Activated CD4-positive, alpha-beta T cell treated with anti-CD3 and anti-CD28 coated beads, Interleukin-2, amount 10 ng/mL, durations not matched to agents 24 days and 14 days (primary cell): ENCODE measurements at regions not wholly inside any gene's neighbourhood (a gene's known extent, or its start where the extent isn't known, plus 50 kb on each side); places are given as distances from the start of the nearest gene placed in this dataset.

Experiments
- DNase-seq: peaks from one replicate; pipeline ENCODE4 v3.0.0; 2022
- H3K27ac Mint-ChIP-seq: one replicate; pipeline ENCODE4 v1.8.0; 2022; ENCODE audit warnings: mild to moderate bottlenecking, mixed read lengths
- H3K27me3 Mint-ChIP-seq: one replicate; pipeline ENCODE4 v1.8.0; 2022; ENCODE audit warnings: mixed read lengths
- H3K36me3 Mint-ChIP-seq: one replicate; pipeline ENCODE4 v1.8.0; 2022; ENCODE audit warnings: low read depth, mild to moderate bottlenecking, mixed read lengths
- H3K4me1 Mint-ChIP-seq: one replicate; pipeline ENCODE4 v1.8.0; 2021; ENCODE audit warnings: mixed read lengths
- H3K4me3 Mint-ChIP-seq: one replicate; pipeline ENCODE4 v1.8.0; 2022; ENCODE audit warnings: mild to moderate bottlenecking, moderate library complexity, mixed read lengths
- H3K9me3 Mint-ChIP-seq: one replicate; pipeline ENCODE4 v1.8.0; 2021; ENCODE audit warnings: mixed read lengths
- intact Hi-C: fragments of 100-400 bp; cut with micrococcal nuclease; formaldehyde crosslinking; loops from one replicate; pipeline ENCODE4 v1.15.1; 2023

DNA sequence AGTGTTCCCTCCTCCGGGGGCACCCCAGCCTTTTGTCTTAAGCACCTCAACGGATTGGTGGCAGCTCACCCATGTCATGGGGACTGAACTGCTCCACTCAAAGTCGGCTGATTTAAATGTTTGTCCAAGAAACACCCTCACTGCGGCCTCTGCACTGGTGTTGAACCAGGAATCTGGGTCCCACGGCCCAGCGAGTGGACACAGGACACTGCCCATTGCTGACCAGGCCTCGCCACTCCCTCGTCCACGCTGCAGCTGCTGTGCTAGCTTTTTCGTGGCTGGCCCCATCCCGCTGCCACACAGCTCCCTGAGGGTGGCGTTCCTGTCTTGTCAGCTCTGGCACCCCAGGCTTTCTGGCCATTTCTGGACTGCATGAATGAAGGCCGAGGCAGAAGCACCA lies 646.2 kb downstream of the BRD1 start:
- H3K36me3 Mint-ChIP-seq = no peaks in the 10 kb centered on the region
- no peak for DNase-seq
- H3K9me3 Mint-ChIP-seq = no peaks in the 10 kb centered on the region
- no peaks in the 10 kb centered on the region for H3K27me3 Mint-ChIP-seq
- no peak overlapping the region for H3K4me3 Mint-ChIP-seq
- no peaks in the 10 kb centered on the region for H3K4me1 Mint-ChIP-seq
- intact Hi-C loops = no loop called here
- no peak overlapping the region for H3K27ac Mint-ChIP-seq

DNA sequence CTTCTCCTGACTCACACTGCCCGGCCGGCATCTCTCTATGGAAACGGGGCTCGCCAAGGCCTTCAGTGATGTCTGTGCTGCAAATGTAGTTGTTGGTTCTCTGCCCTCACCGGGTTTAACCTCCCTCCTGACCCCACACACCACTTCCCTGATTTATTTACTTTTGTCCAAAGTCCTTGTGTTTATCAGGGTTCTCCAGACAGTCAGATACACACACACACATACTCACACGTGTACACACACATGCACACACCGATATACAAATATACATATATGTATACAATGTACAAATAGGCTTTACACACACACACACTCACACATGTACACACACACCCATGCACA lies 647.0 kb downstream of the BRD1 start:
- no peak overlapping the region for H3K27ac Mint-ChIP-seq
- H3K9me3 Mint-ChIP-seq = no peaks in the 10 kb centered on the region
- H3K27me3 Mint-ChIP-seq = no peaks in the 10 kb centered on the region
- H3K4me1 Mint-ChIP-seq = no peaks in the 10 kb centered on the region
- intact Hi-C loops = no loop called here
- no peaks in the 10 kb centered on the region for H3K36me3 Mint-ChIP-seq
- H3K4me3 Mint-ChIP-seq = no peak overlapping the region
- DNase-seq = no peak

DNA sequence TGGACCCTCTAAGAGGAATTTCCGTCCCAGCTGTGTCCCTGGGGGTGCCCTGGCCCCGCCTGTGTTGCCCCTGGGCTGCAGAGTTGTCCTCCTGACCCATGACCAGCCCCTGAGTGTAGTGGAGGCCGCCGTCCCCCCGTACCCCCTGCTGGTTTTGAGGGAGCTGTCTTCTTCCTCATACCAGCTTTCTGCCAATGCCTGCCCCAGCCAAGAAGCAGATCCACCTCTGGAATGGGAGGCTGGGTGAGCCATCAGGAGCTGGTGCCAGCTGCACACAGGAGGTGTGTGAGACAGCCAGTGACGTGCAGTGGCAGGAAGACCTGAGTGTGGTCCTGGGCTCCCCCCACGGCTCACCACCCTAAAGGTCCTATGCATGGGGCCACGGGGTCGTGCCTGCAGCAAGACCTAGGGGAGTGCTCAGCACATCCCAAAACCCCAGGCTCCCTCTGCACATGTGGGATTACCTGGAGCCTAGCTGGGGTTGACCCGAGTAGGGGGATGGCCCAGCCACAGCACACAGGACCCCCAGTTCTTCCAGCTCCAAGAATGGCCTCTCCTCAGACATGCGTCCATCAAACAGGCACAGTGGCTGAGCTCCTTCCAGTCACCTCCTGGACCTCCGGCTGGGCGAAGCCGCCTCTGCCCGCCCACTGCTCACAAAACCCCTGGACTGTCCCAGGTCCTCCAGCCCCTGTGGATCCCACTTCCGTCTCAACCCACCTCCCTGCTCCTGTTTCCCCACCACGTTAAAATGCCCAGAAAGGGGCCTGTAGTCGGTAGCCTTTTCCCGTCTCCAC lies 647.6 kb downstream of the BRD1 start:
- H3K36me3 Mint-ChIP-seq = no peaks in the 10 kb centered on the region
- no peaks in the 10 kb centered on the region for H3K9me3 Mint-ChIP-seq
- no peak overlapping the region for H3K27ac Mint-ChIP-seq
- no peaks in the 10 kb centered on the region for H3K4me1 Mint-ChIP-seq
- peaks cover 2% of the 10 kb centered on the region for H3K27me3 Mint-ChIP-seq
- DNase-seq = no peak
- intact Hi-C loops = no loop called here
- H3K4me3 Mint-ChIP-seq = no peak overlapping the region

DNA sequence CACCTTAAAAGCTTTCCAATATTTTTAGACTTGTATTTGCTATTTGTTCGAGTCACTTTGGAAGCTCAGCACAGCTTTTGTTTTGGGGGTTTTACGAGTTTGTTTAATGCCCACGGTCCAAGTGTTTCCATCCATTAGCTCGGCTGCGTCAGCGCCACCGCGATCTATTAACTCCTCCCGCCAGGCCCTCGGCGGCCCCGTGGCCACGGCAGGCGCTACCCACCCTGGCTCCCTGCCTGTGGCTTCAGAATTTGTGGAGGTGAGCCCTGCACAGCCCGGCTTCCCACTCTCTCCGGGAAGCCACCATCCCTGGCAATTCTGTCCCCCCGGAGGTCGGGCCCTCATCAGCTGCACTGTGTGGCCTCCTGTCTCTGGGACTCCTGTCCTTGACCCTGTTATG lies 648.5 kb downstream of the BRD1 start:
- no peaks in the 10 kb centered on the region for H3K4me1 Mint-ChIP-seq
- intact Hi-C loops = no loop called here
- peaks cover 2% of the 10 kb centered on the region for H3K27me3 Mint-ChIP-seq
- DNase-seq = no peak
- H3K36me3 Mint-ChIP-seq = no peaks in the 10 kb centered on the region
- no peak overlapping the region for H3K27ac Mint-ChIP-seq
- no peaks in the 10 kb centered on the region for H3K9me3 Mint-ChIP-seq
- no peak overlapping the region for H3K4me3 Mint-ChIP-seq

DNA sequence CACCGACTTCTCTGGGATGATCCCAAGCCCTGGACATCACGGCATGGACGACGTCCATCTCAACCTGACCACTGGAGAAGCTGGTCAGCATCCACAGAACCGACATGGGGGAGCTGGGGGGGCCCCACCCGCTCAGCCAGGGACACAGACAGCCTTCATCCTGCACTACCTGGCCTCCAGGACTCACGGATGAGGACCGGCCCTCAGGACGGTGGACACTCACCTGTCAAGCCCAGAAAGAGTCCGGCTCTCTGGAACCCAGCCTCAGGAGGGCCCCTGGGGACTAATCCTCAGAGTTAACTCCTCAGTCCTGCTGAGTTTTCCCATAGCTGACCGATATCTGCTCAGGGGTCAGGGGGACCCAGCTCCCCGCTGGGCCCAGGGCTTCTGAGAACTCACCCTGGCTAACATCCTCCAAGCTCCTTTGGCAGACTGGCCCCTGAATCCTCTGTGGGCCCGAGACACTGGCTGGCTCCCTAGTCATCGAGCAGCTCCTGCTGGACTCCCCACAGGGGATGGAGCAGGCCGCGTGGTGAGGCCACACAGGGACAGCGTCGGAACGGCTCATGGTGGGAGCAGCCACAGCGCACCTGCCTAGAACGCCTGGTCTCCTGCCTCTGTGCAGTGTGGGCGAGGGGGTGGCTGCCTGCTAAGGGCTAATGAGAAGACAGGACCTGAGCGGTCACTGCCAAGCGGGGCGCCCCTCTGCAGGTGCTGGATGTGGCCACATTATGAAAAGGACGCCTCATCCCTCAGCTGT lies 649.2 kb downstream of the BRD1 start:
- no peak for DNase-seq
- Mint-ChIP-seq H3K27me3 (peaks cover 2% of the 10 kb centered on the region), H3K27ac (no peak overlapping the region), H3K36me3 (no peaks in the 10 kb centered on the region), H3K9me3 (no peaks in the 10 kb centered on the region), H3K4me3 (no peak overlapping the region), H3K4me1 (no peaks in the 10 kb centered on the region)
- intact Hi-C loops = no loop called here

DNA sequence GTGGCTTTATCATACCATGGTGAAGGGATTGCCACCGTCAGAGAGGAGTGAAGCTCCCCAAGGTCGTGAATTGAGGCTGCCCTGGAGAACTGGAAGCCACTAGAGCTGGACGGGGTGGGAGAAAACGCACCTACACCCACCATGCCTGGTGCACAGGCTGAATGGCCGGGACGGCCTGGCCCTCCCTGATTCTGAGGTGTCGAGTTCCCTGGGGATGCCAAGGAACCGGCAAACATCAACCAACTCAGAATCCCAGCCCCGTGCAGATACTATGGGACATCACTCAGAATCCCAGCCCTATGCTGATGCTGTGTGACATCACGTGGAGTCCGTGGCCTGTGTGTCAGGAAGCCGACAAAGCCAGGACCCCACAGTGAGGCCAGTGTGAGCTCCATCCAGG lies 650.0 kb downstream of the BRD1 start:
- intact Hi-C loops = no loop called here
- no peaks in the 10 kb centered on the region for H3K9me3 Mint-ChIP-seq
- no peaks in the 10 kb centered on the region for H3K4me1 Mint-ChIP-seq
- peaks cover 5% of the 10 kb centered on the region for H3K27me3 Mint-ChIP-seq
- no peak overlapping the region for H3K4me3 Mint-ChIP-seq
- DNase-seq = no peak
- no peaks in the 10 kb centered on the region for H3K36me3 Mint-ChIP-seq
- no peak overlapping the region for H3K27ac Mint-ChIP-seq

DNA sequence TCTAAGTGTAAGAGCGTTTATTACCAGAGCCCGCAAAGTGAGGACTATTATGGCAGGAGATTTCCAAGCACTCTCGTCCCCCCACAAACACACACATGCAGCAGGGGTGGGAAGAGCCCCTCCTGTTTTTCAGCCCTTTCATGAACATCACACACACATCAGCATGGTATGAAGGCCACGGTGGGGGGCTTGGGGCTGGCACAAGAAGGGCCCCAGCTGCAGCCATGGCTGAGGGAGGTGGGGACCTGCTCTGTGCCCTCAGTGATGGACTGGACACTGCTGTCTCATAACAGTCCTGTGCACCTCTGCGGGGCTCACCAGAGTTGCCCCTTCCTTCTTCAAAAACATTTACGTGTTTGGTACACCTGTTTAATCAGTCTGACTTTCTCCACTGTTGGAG lies 650.7 kb downstream of the BRD1 start:
- Mint-ChIP-seq H3K27me3 (peaks cover 5% of the 10 kb centered on the region), H3K9me3 (no peaks in the 10 kb centered on the region), H3K4me1 (no peaks in the 10 kb centered on the region), H3K36me3 (no peaks in the 10 kb centered on the region), H3K4me3 (no peak overlapping the region), H3K27ac (no peak overlapping the region)
- intact Hi-C loops = no loop called here
- no peak for DNase-seq

DNA sequence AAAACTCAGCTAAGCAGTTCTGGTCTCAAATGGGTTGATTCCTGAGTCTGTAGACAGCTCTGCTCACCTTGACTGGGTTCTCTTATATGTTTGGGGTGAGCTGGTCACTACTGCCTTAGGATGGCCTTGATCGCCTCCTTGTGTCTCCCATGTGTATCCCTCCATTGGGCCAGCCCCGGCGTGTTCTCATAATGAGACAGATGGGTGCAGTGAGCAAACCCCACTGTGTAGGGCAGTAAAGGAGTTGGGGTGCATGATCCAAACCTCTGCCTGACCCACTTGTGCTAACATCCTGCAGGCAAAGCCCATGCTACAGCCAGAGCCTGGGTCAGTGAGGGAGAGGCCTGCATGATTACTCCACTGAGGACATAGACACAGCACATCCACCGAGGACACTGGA lies 657.6 kb downstream of the BRD1 start:
- DNase-seq = no peak
- H3K27me3 Mint-ChIP-seq = peaks cover 3% of the 10 kb centered on the region
- H3K36me3 Mint-ChIP-seq = no peaks in the 10 kb centered on the region
- intact Hi-C loops = no loop called here
- no peaks in the 10 kb centered on the region for H3K4me1 Mint-ChIP-seq
- H3K9me3 Mint-ChIP-seq = no peaks in the 10 kb centered on the region
- no peak overlapping the region for H3K27ac Mint-ChIP-seq
- H3K4me3 Mint-ChIP-seq = no peak overlapping the region

DNA sequence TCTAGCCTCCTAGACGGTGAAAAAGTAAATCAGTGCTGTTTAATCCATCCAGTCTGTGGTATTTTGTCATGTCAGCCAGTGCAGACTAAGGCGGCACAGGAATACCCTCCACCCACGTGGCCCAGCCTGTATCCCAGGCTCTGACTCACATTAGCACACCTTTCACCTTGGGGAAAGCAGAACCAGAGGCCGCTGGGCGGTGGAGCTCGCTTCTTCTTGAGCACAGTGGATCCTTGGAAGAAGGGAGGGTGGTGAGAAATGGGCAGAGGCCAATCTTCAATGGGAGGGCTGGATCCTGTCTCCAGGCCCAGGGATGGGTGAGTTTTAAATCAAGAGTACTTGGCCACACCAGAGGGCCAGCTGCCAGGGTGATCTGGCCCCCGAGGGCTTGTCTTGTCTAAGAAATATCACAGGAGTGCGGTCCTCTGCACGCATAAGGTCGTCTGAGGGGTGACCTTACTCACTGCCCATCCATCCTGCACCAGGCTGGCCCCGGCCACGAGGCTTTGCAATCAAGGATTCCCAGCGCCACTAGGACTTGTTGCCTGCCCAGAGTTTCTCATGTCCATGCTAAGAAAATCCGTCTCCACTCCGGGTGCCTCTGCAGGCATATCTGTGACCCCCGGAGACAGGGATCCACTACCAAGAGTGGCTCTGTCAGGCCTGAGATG lies 658.5 kb downstream of the BRD1 start:
- intact Hi-C loops = no loop called here
- peaks cover 3% of the 10 kb centered on the region for H3K27me3 Mint-ChIP-seq

DNA sequence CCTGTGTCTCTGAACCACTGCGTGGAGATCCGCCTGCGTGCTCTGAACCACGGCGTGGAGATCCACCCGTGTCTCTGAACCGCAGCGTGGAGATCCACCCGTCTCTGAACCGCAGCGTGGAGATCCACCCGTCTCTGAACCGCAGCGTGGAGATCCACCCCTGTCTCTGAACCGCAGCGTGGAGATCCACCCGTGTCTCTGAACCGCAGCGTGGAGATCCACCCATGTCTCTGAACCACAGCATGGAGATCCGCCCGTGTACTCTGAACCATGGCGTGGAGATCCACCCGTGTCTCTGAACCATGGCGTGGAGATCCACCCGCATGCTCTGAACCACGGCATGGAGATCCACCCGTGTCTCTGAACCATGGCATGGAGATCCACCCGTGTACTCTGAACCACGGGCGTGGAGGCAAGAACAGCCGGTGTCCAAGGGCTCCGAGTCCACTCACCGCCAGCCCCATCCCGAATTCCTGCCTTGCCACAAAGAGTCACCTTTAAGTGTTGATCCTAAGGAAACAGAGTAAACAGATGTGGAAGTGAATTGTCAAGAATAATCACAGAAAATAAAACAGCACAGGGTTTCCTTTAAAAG lies 659.4 kb downstream of the BRD1 start:
- no peak overlapping the region for H3K27ac Mint-ChIP-seq
- H3K4me3 Mint-ChIP-seq = no peak overlapping the region
- DNase-seq = no peak
- H3K27me3 Mint-ChIP-seq = peaks cover 2% of the 10 kb centered on the region
- no peaks in the 10 kb centered on the region for H3K36me3 Mint-ChIP-seq
- intact Hi-C loops = no loop called here
- H3K9me3 Mint-ChIP-seq = no peaks in the 10 kb centered on the region
- H3K4me1 Mint-ChIP-seq = no peaks in the 10 kb centered on the region

More for the DNA sequence above, 658.5 kb downstream of the BRD1 start:
- Mint-ChIP-seq H3K27ac (no peak overlapping the region), H3K4me3 (no peak overlapping the region), H3K9me3 (no peaks in the 10 kb centered on the region), H3K36me3 (no peaks in the 10 kb centered on the region), H3K4me1 (no peaks in the 10 kb centered on the region)
- no peak for DNase-seq

DNA sequence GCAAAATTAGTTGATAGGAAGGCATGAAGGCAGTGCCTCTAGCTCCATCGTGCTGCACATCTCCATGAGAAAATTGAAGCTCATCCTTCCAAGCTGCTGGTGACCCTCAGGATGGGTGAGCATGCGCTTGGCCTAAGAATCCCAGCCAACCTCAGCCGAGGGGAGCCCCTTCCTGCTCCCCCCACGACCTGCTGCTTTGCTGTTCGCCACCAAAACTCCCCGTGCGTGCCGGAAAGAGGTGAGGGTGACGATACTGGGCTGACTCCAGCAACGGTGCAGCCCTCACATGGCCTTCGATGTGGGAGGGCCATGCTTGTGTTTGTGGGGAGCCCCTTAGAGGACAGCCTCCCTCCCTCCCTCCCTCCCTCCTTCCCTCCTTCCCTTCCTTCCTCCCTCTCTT lies 660.9 kb downstream of the BRD1 start:
- no peaks in the 10 kb centered on the region for H3K27me3 Mint-ChIP-seq
- H3K36me3 Mint-ChIP-seq = no peaks in the 10 kb centered on the region
- H3K4me3 Mint-ChIP-seq = no peak overlapping the region
- H3K9me3 Mint-ChIP-seq = no peaks in the 10 kb centered on the region
- intact Hi-C loops = no loop called here
- H3K27ac Mint-ChIP-seq = no peak overlapping the region
- no peak for DNase-seq
- H3K4me1 Mint-ChIP-seq = no peaks in the 10 kb centered on the region

DNA sequence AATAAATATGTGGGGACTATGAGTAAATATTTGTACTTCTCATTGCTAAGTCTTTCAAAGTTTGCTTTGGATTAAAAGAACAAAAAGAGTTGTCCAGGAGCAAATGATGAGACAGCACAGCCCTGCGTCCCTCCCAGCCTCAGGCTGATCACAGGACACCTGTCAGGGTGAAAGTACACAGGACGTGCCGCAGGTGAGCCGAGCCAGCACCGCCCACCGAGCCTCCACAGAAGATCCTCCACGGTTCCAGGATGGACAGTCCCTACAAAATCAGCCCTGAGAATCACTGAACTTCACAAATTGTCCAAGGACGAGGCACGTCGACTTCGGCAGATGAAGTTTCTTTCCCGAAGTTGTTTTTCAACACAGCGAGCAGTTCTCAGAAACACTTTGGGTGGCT lies 661.5 kb downstream of the BRD1 start:
- DNase-seq = no peak
- Mint-ChIP-seq H3K4me3 (no peak overlapping the region), H3K27ac (no peak overlapping the region), H3K36me3 (no peaks in the 10 kb centered on the region), H3K9me3 (no peaks in the 10 kb centered on the region), H3K27me3 (no peaks in the 10 kb centered on the region), H3K4me1 (no peaks in the 10 kb centered on the region)
- intact Hi-C loops = no loop called here

DNA sequence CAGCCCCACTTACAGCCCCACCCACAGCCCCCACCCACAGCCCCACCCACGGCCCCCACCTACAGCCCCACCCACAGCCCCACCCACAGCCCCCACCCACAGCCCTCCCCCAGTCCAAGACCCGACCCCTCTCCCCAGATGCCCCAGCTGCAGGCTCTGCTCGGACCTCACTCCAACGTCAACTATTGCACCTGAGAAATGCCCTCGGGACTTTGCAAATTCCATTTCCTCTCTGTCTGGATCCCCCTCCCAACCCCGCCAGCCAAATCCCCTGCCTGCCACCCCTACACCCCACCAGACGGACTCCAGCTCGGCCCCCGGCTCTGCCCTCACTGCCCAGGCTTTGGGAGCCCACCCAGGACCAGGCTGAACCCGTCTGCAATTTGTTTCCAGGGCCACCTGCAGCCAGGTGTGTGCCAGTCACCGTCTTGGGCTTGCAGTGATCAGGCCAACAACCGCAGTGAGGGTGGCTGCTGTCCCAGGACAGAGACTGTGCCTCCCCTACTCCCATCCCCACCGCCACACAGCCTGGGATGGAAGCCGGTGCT lies 662.8 kb downstream of the BRD1 start:
- Mint-ChIP-seq H3K4me3 (no peak overlapping the region), H3K27ac (no peak overlapping the region), H3K4me1 (no peaks in the 10 kb centered on the region), H3K9me3 (no peaks in the 10 kb centered on the region), H3K36me3 (no peaks in the 10 kb centered on the region), H3K27me3 (no peaks in the 10 kb centered on the region)
- DNase-seq = no peak
- intact Hi-C loops = no loop called here
